IMR-90 (cell line): ENCODE measurements at regions not wholly inside any gene's neighbourhood (a gene's known extent, or its start where the extent isn't known, plus 50 kb on each side); places are given as distances from the start of the nearest gene placed in this dataset.

Source experiments
- ATAC-seq: fragments of 200-7000 bp; cut with Tn5 transposase; 2 replicates; pipeline ENCODE4 v1.9.1; 2020; ENCODE audit warnings: low read depth, mild to moderate bottlenecking, moderate library complexity
- BruUV-seq: library from RNA; stranded (reverse); fragments of 400-500 nt; replicated peaks from 2 replicates; lab custom pipeline; 2021; lab: Mats Ljungman, UMichigan
- CTCF ChIA-PET: fragments of 300-600 bp; formaldehyde crosslinking; extraction: SDS; loops from one replicate; lab custom pipeline; 2021; ENCODE audit warnings: antibody characterized with exemption; lab: Yijun Ruan, JAX
- POLR2A ChIA-PET: fragments of 300-600 bp; sonication (Branson Sonifier 250); formaldehyde crosslinking; loops from one replicate; lab custom pipeline; 2022; ENCODE audit warnings: antibody characterized with exemption; ENCODE audit not compliant: unreplicated experiment; lab: Charles Lee
- DNase-seq: peaks from one replicate; pipeline ENCODE4 v3.0.0; 2013
- H2AFZ ChIP-seq: replicated peaks from 2 replicates; pipeline ENCODE3; 2013; ENCODE audit warnings: low read length, mild to moderate bottlenecking; ENCODE audit not compliant: poor library complexity
- H2AK5ac ChIP-seq: 2 replicates; pipeline ENCODE4 v1.6.1; 2013; ENCODE audit warnings: low read depth, low read length, inconsistent platforms
- H2AK9ac ChIP-seq: replicated peaks from 2 replicates; pipeline ENCODE3; 2013; ENCODE audit warnings: mild to moderate bottlenecking, low read depth, low read length, moderate library complexity; ENCODE audit not compliant: poor library complexity
- H2BK120ac ChIP-seq: 2 replicates; pipeline ENCODE4 v1.6.1; 2013; ENCODE audit warnings: low read depth, low read length, inconsistent platforms
- H2BK15ac ChIP-seq: 3 replicates; pipeline ENCODE4 v1.6.1; 2013; ENCODE audit warnings: low read depth, low read length, inconsistent platforms
- H2BK20ac ChIP-seq: 2 replicates; pipeline ENCODE4 v1.6.1; 2013; ENCODE audit warnings: low read depth, mild to moderate bottlenecking, inconsistent platforms, low read length, moderate library complexity
- H2BK5ac ChIP-seq: 2 replicates; pipeline ENCODE4 v1.6.1; 2013; ENCODE audit warnings: mild to moderate bottlenecking, low read depth, low read length, inconsistent platforms; ENCODE audit not compliant: poor library complexity, severe bottlenecking
- H3K14ac ChIP-seq: replicated peaks from 2 replicates; pipeline ENCODE4 v1.6.1; 2013; ENCODE audit warnings: low read depth, low read length, inconsistent platforms
- H3K18ac ChIP-seq: 2 replicates; pipeline ENCODE4 v1.6.1; 2013; ENCODE audit warnings: low read depth, low read length, control low read depth
- H3K23ac ChIP-seq: 2 replicates; pipeline ENCODE4 v1.6.1; 2013; ENCODE audit warnings: low read depth, low read length, inconsistent platforms
- H3K27ac ChIP-seq: 2 replicates; pipeline ENCODE4 v1.5.1; 2013; ENCODE audit warnings: mild to moderate bottlenecking, control low read depth, low read length; ENCODE audit not compliant: insufficient read depth
- H3K27me3 ChIP-seq: 2 replicates; pipeline ENCODE4 v1.6.1; 2013; ENCODE audit warnings: low read length; ENCODE audit not compliant: control insufficient read depth, insufficient read depth
- H3K36me3 ChIP-seq: 2 replicates; pipeline ENCODE4 v1.6.1; 2013; ENCODE audit warnings: low read length, mixed read lengths; ENCODE audit not compliant: control insufficient read depth, insufficient read depth
- H3K4ac ChIP-seq: 2 replicates; pipeline ENCODE4 v1.6.1; 2013; ENCODE audit warnings: low read depth, low read length, inconsistent platforms
- H3K4me1 ChIP-seq: 2 replicates; pipeline ENCODE4 v1.6.1; 2013; ENCODE audit warnings: low read length, mixed read lengths; ENCODE audit not compliant: control insufficient read depth, insufficient read depth
- H3K4me2 ChIP-seq: 2 replicates; pipeline ENCODE4 v1.6.1; 2013; ENCODE audit warnings: low read depth, mild to moderate bottlenecking, control low read depth, low read length, moderate library complexity
- H3K4me3 ChIP-seq: 2 replicates; pipeline ENCODE4 v1.5.1; 2013; ENCODE audit warnings: low read depth, mild to moderate bottlenecking, control low read depth, low read length, moderate library complexity; ENCODE audit not compliant: insufficient read depth
- H3K56ac ChIP-seq: 2 replicates; pipeline ENCODE4 v1.6.1; 2013; ENCODE audit warnings: low read length, inconsistent platforms; ENCODE audit not compliant: insufficient read depth; ENCODE audit errors: extremely low read depth
- H3K79me1 ChIP-seq, 2 experiments: 2 replicates each; pipeline ENCODE4 v1.6.1; 2013; ENCODE audit warnings: low read length in 2 of 2, inconsistent platforms in 1 of 2, low read depth in 1 of 2
- H3K9ac ChIP-seq: 2 replicates; pipeline ENCODE4 v1.6.1; 2013; ENCODE audit warnings: low read depth, low read length, control low read depth
- H3K9me1 ChIP-seq: 2 replicates; pipeline ENCODE4 v1.6.1; 2013; ENCODE audit warnings: low read length, inconsistent platforms; ENCODE audit not compliant: insufficient read depth
- H3K9me3 ChIP-seq: 2 replicates; pipeline ENCODE4 v1.6.1; 2013; ENCODE audit warnings: low read length; ENCODE audit not compliant: control insufficient read depth, insufficient read depth
- H4K20me1 ChIP-seq: 2 replicates; pipeline ENCODE4 v1.6.1; 2013; ENCODE audit warnings: low read length, inconsistent platforms; ENCODE audit not compliant: insufficient read depth
- H4K5ac ChIP-seq: 2 replicates; pipeline ENCODE4 v1.6.1; 2013; ENCODE audit warnings: mild to moderate bottlenecking, low read depth, low read length, control low read depth
- H4K8ac ChIP-seq, 2 experiments: 2 replicates each; pipeline ENCODE4 v1.6.1; 2013; ENCODE audit warnings: low read depth in 2 of 2, low read length in 2 of 2, control low read depth in 1 of 2, inconsistent platforms in 1 of 2
- H4K91ac ChIP-seq: 2 replicates; pipeline ENCODE4 v1.6.1; 2013; ENCODE audit warnings: low read depth, low read length, inconsistent platforms; ENCODE audit not compliant: insufficient read depth
- CEBPB ChIP-seq: IDR thresholded peaks from 2 replicates; pipeline ENCODE4 v1.6.1; 2012; ENCODE audit warnings: low read depth, low read length, improper control_type of control experiment
- NFE2L2 ChIP-seq: fragments of 150-350 bp; IDR thresholded peaks from 2 replicates; pipeline ENCODE4 v1.6.1; 2016; ENCODE audit warnings: low read depth, mild to moderate bottlenecking, low read length
- RCOR1 ChIP-seq: IDR thresholded peaks from 2 replicates; pipeline ENCODE4 v1.6.1; 2012; ENCODE audit warnings: mild to moderate bottlenecking, low read length, improper control_type of control experiment; ENCODE audit not compliant: insufficient replicate concordance
- WGBS, 2 experiments: methylation state at CpG; one replicate each; pipeline versions ENCODE4 v1.1.5 to v1.1.7; 2013; ENCODE audit warnings: missing lambda C conversion rate in 2 of 2; ENCODE audit not compliant: insufficient read length in 1 of 2; ENCODE audit errors: extremely low coverage in 2 of 2; 5-methylcytosine and 5-hydroxymethylcytosine counted together
- dilution Hi-C: fragments of 300-500 bp; cut with HindIII; formaldehyde crosslinking; loops from one replicate; pipeline ENCODE4 v1.14.3; 2018; ENCODE audit warnings: low sequenced_read_pairs; ENCODE audit not compliant: unreplicated experiment
- in situ Hi-C: fragments of 300-500 bp; cut with MboI; formaldehyde crosslinking; loops from 3 replicates; pipeline ENCODE4 v1.14.3; 2019; ENCODE audit warnings: low sequenced_read_pairs, inconsistent platforms, mixed read lengths
- intact Hi-C: fragments of 100-400 bp; cut with micrococcal nuclease; formaldehyde crosslinking; loops from 2 replicates; pipeline ENCODE4 v1.10.0; 2022

GRCh38 chr4:27490766-27491165 is 630.1 kb downstream of the STIM2 start:
- POLR2A ChIA-PET = no interaction called here
- Histone ChIP-seq H2BK120ac (no peak overlapping the region), H4K8ac (no peak overlapping the region), H2BK15ac (no peak overlapping the region), H4K91ac (no peak overlapping the region), H2AK9ac (no peak overlapping the region), H2BK5ac (no peak overlapping the region), H3K4ac (no peak overlapping the region), H2AFZ (no peak overlapping the region), H3K14ac (no peak overlapping the region), H3K23ac (no peak overlapping the region), H3K9ac (no peak overlapping the region), H3K56ac (no peak overlapping the region), H4K5ac (no peak overlapping the region), H3K4me2 (no peak overlapping the region), H3K4me3 (no peak overlapping the region), H3K79me1 (no peaks in the 10 kb centered on the region), H3K36me3 (no peaks in the 10 kb centered on the region), H3K18ac (no peak overlapping the region), H2BK20ac (no peak overlapping the region), H3K9me3 (peaks cover 12% of the 10 kb centered on the region), H3K9me1 (no peaks in the 10 kb centered on the region), H3K27ac (no peak overlapping the region), H3K4me1 (no peaks in the 10 kb centered on the region), H2AK5ac (no peak overlapping the region), H3K27me3 (no peaks in the 10 kb centered on the region), H4K20me1 (no peaks in the 10 kb centered on the region)
- WGBS, 2 experiments = 50% methylated on average over 1 of the region's 2 CpGs; no CpG with 5 or more reads in 1 of the 2 experiments
- in situ Hi-C loops = no loop called here
- dilution Hi-C loops = no loop called here
- intact Hi-C loops = loop anchor here (5.0 kb wide), 1 partner anchor 1017 kb away; no protein-coding TSS in a partner anchor
- DNase-seq = no peak
- BruUV-seq = no TSS peak
- TF ChIP-seq RCOR1 = no peak
- no peak for TF ChIP-seq CEBPB
- TF ChIP-seq NFE2L2 = no peak
- no peak for ATAC-seq
- CTCF ChIA-PET = no interaction called here
